GM23248 (cell line): ENCODE measurements at regions not wholly inside any gene's neighbourhood (a gene's known extent, or its start where the extent isn't known, plus 50 kb on each side); places are given as distances from the start of the nearest gene placed in this dataset.

Experiments used
- DNase-seq: peaks from one replicate; pipeline ENCODE4 v3.0.0-alpha.2; 2015
- H2AFZ ChIP-seq: fragments of 200-600 bp; sonication (generic); 2 replicates; pipeline ENCODE4 v1.6.1; 2016; ENCODE audit warnings: antibody characterized with exemption
- H3F3A ChIP-seq: fragments of 200-600 bp; sonication (generic); 2 replicates; pipeline ENCODE4 v1.6.1; 2016; ENCODE audit warnings: mild to moderate bottlenecking, antibody characterized with exemption, mixed run types; ENCODE audit not compliant: insufficient read depth
- H3K27ac ChIP-seq: fragments of 200-600 bp; sonication (generic); 2 replicates; pipeline ENCODE4 v1.5.1; 2016; ENCODE audit warnings: mild to moderate bottlenecking
- H3K27me3 ChIP-seq: fragments of 200-600 bp; sonication (generic); replicated peaks from 2 replicates; pipeline ENCODE4 v1.6.1; 2016; ENCODE audit warnings: mild to moderate bottlenecking; ENCODE audit not compliant: insufficient read depth
- H3K36me3 ChIP-seq: fragments of 200-600 bp; sonication (generic); 2 replicates; pipeline ENCODE4 v1.6.1; 2016; ENCODE audit warnings: low read depth, mild to moderate bottlenecking
- H3K4me1 ChIP-seq: fragments of 200-600 bp; sonication (generic); 2 replicates; pipeline ENCODE4 v1.6.1; 2016; ENCODE audit warnings: mild to moderate bottlenecking; ENCODE audit not compliant: insufficient read depth
- H3K4me2 ChIP-seq: fragments of 200-600 bp; sonication (generic); one replicate; pipeline ENCODE4 v1.6.1; 2016; ENCODE audit warnings: mild to moderate bottlenecking; ENCODE audit not compliant: unreplicated experiment
- H3K4me3 ChIP-seq: fragments of 200-600 bp; sonication (generic); 2 replicates; pipeline ENCODE4 v1.5.1; 2016; ENCODE audit warnings: mild to moderate bottlenecking
- H3K79me2 ChIP-seq: fragments of 200-600 bp; sonication (generic); 2 replicates; pipeline ENCODE4 v1.6.1; 2016; ENCODE audit warnings: mild to moderate bottlenecking; ENCODE audit not compliant: insufficient read depth
- H3K9ac ChIP-seq: fragments of 200-600 bp; sonication (generic); 2 replicates; pipeline ENCODE4 v1.6.1; 2016; ENCODE audit warnings: mild to moderate bottlenecking
- H3K9me2 ChIP-seq: fragments of 200-600 bp; sonication (generic); 2 replicates; pipeline ENCODE4 v1.6.1; 2016; ENCODE audit warnings: mixed run types, mild to moderate bottlenecking, moderate library complexity; ENCODE audit not compliant: insufficient read depth
- H3K9me3 ChIP-seq: fragments of 200-600 bp; sonication (generic); one replicate; pipeline ENCODE4 v1.6.1; 2017; ENCODE audit warnings: low read depth
- H4K20me1 ChIP-seq: fragments of 200-600 bp; sonication (generic); 2 replicates; pipeline ENCODE4 v1.6.0; 2016; ENCODE audit not compliant: insufficient read depth
- EZH2 ChIP-seq: fragments of 200-600 bp; sonication (generic); IDR thresholded peaks from 2 replicates; pipeline ENCODE4 v1.6.1; 2018; ENCODE audit warnings: antibody characterized with exemption, mild to moderate bottlenecking; ENCODE audit not compliant: insufficient read depth, poor library complexity, severe bottlenecking
- EZH2phosphoT487 ChIP-seq: fragments of 200-600 bp; sonication (generic); IDR thresholded peaks from 2 replicates; pipeline ENCODE4 v1.6.1; 2018; ENCODE audit warnings: antibody characterized with exemption, moderate library complexity, mild to moderate bottlenecking, low read depth; ENCODE audit not compliant: insufficient read depth
- WGBS, 2 experiments: methylation state at CpG; one replicate each; pipeline ENCODE4 v1.1.6; 2015 to 2017; ENCODE audit warnings: low lambda C conversion rate in 2 of 2, low coverage in 1 of 2; ENCODE audit errors: missing lambda C conversion rate in 2 of 2; 5-methylcytosine and 5-hydroxymethylcytosine counted together
- in situ Hi-C: fragments of 300-500 bp; cut with MboI; formaldehyde crosslinking; loops from 2 replicates; pipeline ENCODE4 v1.15.0; 2020

DNA sequence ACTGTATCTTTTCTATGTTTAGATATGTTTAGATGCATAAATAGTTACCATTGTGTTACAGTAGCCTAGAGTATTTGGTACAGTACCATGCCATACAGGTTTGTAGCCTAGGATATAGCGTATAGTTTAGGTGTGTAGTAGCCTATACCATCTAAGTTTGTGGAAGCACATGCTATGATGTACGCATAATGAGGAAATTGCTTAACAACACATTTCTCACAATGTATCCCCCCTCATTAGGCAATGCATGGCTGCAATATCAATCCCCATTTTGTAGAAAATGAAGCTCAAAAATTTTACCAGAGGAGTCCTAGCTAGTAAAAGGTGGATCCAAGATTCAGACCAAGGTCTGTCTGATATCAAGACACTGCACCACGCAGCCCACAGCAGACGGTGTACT lies 376.4 kb upstream of the NFE2L3 start:
- Histone ChIP-seq H3K9ac (no peak overlapping the region), H3K27ac (no peak overlapping the region), H3K4me2 (no peak overlapping the region), H2AFZ (no peak overlapping the region), H3K9me2 (no peaks in the 10 kb centered on the region), H3K27me3 (no peaks in the 10 kb centered on the region), H3K36me3 (no peaks in the 10 kb centered on the region), H3K4me3 (no peak overlapping the region), H3K79me2 (no peaks in the 10 kb centered on the region), H3K4me1 (no peaks in the 10 kb centered on the region), H3K9me3 (no peaks in the 10 kb centered on the region), H3F3A (no peaks in the 10 kb centered on the region), H4K20me1 (no peaks in the 10 kb centered on the region)
- 70 to 74% methylated on average over 4 of the region's 4 CpGs for WGBS, 2 experiments
- TF ChIP-seq EZH2 (no peak), EZH2phosphoT487 (no peak)
- DNase-seq: no peak
- in situ Hi-C loops: no loop called here

DNA sequence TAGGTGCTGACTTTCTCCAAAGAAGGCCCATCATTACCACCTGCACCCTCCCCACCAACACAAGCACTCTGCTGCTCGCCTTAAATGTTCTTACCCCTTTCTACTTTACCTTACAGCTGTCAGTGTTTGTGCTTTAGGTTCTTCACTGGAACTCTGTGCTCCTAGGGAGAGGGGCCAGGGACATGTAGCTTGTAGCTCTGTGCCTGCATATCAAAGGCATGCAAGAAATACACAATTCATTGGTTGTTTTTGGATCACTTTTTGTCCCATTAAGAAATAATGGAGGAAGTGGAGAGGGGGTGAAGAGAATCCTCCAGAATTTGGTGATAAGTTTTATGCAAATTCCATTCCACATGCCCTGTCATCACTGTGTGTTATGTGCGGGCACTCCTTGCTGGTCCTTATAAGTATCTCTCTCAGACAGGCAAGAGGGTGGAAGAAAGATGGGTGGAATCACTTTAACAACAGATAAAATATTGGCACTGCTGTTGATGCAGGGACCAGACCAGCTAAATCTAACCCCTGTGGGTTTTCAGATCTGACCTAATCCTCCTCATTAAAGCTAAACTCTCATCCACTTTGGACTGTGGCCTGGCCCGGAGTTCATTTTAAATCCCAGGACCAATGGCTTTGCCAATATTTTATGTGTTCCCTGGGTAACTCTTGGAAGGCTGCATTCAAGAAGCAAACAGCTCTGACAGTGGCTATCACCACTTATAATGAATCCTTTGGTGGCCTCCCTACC lies 375.8 kb upstream of the NFE2L3 start:
- no peaks in the 10 kb centered on the region for H3K4me1 ChIP-seq
- no peak overlapping the region for H2AFZ ChIP-seq
- H3K27me3 ChIP-seq: no peaks in the 10 kb centered on the region
- H3K36me3 ChIP-seq: no peaks in the 10 kb centered on the region
- 15 to 19% methylated on average over 3 of the region's 3 CpGs for WGBS, 2 experiments
- no peak overlapping the region for H3K4me3 ChIP-seq
- H3K4me2 ChIP-seq: no peak overlapping the region
- H3K9me3 ChIP-seq: no peaks in the 10 kb centered on the region
- TF ChIP-seq EZH2 (no peak), EZH2phosphoT487 (no peak)
- no peak overlapping the region for H3K9ac ChIP-seq
- in situ Hi-C loops: no loop called here
- no peaks in the 10 kb centered on the region for H3K79me2 ChIP-seq
- H3F3A ChIP-seq: no peaks in the 10 kb centered on the region
- H3K27ac ChIP-seq: no peak overlapping the region
- no peaks in the 10 kb centered on the region for H3K9me2 ChIP-seq
- H4K20me1 ChIP-seq: no peaks in the 10 kb centered on the region
- no peak for DNase-seq

DNA sequence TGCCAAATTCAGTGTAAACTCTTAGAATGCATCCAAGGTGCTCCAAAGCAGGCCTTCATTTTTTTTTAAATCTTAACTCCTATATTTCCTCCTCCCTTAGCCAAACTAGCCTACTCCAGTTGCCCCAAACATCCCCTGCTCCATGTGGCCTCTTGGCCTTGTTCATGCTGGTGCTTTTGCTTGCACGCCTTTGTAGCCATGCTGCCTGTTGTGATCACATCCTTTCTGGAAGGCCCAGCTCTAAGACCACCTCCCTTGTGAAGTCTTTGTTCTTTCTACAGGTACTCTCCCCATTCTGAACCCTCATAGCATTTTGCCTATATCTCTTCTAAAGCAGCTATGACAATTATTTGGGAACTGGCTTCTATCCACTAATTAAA lies 375.3 kb upstream of the NFE2L3 start:
- Histone ChIP-seq H2AFZ (no peak overlapping the region), H4K20me1 (no peaks in the 10 kb centered on the region), H3K4me1 (no peaks in the 10 kb centered on the region), H3F3A (no peaks in the 10 kb centered on the region), H3K9me2 (no peaks in the 10 kb centered on the region), H3K9me3 (no peaks in the 10 kb centered on the region), H3K4me3 (no peak overlapping the region), H3K27ac (no peak overlapping the region), H3K27me3 (no peaks in the 10 kb centered on the region), H3K79me2 (no peaks in the 10 kb centered on the region), H3K4me2 (no peak overlapping the region), H3K9ac (no peak overlapping the region), H3K36me3 (no peaks in the 10 kb centered on the region)
- WGBS, 2 experiments: 58 to 66% methylated on average over 1 of the region's 1 CpG
- no peak for TF ChIP-seq EZH2phosphoT487
- no peak for TF ChIP-seq EZH2
- in situ Hi-C loops: no loop called here
- no peak for DNase-seq

DNA sequence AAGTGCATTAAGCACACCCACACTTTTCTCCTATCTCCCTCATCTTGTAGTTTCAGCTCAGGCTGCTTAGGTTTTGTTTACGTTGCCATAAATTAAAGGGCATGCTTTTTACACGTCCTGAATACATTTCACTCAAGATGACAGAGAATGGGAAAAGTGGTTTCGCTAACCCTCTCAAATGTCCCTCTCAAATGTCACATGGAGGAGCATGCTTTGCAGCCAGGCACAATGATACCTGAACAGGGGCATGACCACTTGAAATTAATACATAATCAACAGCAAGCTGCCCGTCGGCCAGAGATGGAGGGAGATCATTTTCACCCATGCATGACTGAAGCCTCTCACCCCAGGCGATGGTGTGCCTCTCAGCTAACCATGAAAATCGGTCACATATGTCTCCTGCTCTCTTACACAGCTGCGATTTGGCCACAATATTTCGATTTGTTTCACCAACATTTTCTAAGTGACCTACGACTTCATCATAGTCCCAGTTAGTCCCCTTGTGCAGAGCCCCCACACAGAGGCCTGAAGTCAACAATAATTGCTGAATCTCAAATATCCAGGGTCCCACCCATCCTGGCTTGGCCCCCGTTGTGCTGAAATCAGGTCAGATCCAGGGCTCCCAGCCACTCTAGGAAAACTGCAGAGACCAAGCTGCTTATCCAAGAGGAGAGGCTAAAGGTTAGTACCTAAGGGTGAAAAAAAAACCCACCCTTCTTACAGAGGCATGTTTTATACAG lies 373.9 kb upstream of the NFE2L3 start:
- H3K9me3 ChIP-seq: no peaks in the 10 kb centered on the region
- H3K9me2 ChIP-seq: no peaks in the 10 kb centered on the region
- 42 to 53% methylated on average over 11 of the region's 11 CpGs for WGBS, 2 experiments
- TF ChIP-seq EZH2: no peak
- no peak for TF ChIP-seq EZH2phosphoT487
- no peak overlapping the region for H3K4me2 ChIP-seq
- no peak overlapping the region for H3K27ac ChIP-seq
- H2AFZ ChIP-seq: no peak overlapping the region
- H3K9ac ChIP-seq: no peak overlapping the region
- in situ Hi-C loops: no loop called here
- H4K20me1 ChIP-seq: no peaks in the 10 kb centered on the region
- no peaks in the 10 kb centered on the region for H3F3A ChIP-seq
- H3K79me2 ChIP-seq: no peaks in the 10 kb centered on the region
- no peaks in the 10 kb centered on the region for H3K36me3 ChIP-seq
- no peak overlapping the region for H3K4me3 ChIP-seq
- no peak for DNase-seq
- H3K27me3 ChIP-seq: no peaks in the 10 kb centered on the region
- H3K4me1 ChIP-seq: no peaks in the 10 kb centered on the region
